OCI-M2 (cell line): ENCODE measurements at regions not wholly inside any gene's neighbourhood (a gene's known extent, or its start where the extent isn't known, plus 50 kb on each side); places are given as distances from the start of the nearest gene placed in this dataset.

Source experiments
- DNase-seq: peaks from one replicate; lab custom pipeline; 2025; ENCODE audit not compliant: unreplicated experiment; lab: John Stamatoyannopoulos, UW

DNA sequence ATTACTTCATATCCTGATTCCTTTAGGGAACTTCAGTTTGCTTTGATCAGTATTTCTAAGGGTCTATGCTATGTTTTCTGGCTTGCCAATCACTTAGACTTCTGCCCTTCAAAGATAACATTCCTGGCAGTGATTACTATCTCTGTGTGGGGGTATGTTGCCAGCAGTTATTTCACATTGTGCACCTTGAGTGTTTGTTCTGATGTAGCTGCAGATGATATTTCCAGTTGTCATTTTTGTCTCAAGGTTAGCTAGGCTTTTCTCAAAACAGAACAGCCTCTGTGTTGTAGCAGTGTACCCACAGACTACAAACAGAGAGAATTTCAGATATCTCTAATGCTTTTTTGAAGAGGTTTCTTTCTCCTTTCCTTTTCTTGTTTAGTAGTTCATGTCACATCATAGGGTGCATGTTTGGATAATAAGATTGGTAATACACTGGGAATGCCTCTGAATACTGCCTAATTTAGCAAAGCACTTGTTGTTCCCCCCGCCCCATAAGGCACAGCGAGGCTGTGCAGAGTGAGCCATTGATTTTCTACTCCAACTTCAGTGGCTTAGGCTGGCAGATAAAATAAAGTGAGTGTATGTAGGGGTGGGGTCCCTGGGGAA lies 134.7 kb upstream of the AGR3 start:
- no peak for DNase-seq

GRCh38 chr7:17019106-17019505 lies 137.3 kb upstream of the AGR3 start:
- no peak for DNase-seq

- DNase-seq, result no peak
These were observed 138.5 kb upstream of the AGR3 start for GRCh38 chr7:17020250-17020649.

- DNase-seq, result no peak
These were observed 139.4 kb upstream of the AGR3 start for GRCh38 chr7:17021205-17021604.

DNA sequence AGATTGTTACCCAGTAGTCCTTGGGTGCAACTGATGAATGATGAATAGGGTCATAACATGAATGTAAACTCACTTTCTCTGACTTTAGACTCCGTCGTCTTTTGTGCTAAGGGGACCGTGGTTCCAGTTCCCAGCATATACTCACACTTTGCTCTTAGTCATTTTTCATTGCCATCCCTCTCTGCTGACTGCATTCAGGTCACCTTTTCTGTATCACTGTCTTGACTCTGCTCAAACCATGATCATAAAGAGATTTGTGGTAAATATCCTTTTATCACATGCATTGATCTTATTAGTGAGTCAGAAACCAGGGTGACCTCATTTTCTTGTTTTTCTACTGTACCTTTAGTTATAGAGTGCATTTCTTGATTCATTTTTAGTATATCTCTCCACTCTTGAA lies 141.1 kb upstream of the AGR3 start:
- no peak for DNase-seq

GRCh38 chr7:17026269-17026668 lies 144.5 kb upstream of the AGR3 start:
- DNase-seq, result no peak

DNA sequence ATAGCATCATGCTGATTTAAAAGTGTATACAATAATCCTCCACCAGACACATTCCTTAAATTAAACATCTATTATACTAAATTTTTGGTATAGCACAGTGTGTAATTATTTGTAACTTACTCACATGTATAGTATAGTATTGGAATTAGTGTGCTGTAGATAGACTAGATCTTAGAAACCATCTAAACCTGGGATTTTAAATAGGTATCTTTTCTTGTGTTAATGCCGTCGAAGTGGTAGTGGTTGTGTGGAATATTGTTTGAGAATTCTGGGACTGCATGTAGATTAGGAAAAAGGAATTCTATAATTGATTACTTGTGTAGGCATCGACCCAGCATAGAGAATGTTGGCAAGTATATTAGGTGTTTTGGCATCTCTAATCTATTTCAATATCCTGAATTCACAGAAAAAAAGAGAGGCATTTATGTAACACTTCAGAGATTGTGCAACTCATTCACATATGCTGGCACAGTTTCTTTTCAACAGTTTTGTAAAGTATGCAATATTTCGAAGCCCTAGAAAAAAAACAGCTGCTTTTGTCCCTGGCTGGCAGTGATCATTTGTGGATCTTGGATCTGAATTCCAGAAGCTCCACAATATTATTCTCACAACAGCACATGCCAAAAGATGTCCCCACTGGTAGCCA lies 145.5 kb upstream of the AGR3 start:
- no peak for DNase-seq

DNA sequence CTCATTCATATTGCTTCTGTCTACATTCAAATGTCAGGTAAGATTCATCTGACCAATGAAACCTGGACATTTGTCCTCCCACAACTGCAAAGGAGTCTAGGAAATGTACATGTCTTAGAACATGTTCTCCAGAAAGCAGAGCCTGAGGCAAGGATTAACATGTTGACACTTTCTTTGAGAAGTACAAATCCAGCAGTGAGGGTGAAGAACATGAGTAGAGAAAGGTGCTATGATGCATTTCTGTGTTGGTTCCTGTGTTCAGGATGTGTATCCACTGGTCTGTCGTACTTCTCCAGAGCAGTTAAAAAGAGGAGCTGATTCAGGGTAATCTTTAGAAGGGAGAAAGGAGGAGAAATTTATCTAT lies 146.0 kb upstream of the AGR3 start:
- DNase-seq, result no peak

- no peak for DNase-seq
These were observed 147.4 kb upstream of the AGR3 start for GRCh38 chr7:17029150-17029549.

GRCh38 chr7:17030559-17030958 lies 148.8 kb upstream of the AGR3 start:
- no peak for DNase-seq

DNA sequence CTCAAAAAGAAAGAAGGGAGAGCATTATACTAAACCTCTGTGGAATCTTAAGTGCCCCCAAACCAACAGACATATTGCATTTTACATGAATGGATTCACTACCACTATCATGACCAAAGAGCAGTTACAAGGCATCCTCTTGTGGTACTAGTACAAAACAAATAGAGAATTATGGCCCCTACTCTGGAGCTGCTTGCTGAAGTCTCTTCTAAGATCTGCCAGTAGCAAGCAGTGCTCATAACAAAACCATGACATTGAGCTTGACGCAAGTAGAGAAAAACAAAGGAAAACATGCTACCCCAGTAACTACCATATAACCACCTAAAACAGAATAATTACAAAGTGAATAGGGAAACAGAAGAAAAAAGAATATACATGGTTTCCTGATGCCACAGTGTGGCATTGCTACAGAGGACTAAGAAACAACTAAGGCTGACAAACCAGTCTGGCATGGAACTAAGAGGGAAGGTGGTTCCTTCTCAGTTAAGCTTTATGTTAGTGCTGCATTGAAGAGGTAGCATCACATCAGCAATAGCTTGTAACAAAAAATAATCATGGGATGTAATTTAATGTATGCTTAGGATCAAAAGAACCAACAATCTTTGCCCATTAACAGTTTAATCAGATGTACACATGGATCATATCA lies 150.2 kb upstream of the AGR3 start:
- DNase-seq, result no peak

- no peak for DNase-seq
These were observed 151.5 kb upstream of the AGR3 start for GRCh38 chr7:17033245-17033644.

DNA sequence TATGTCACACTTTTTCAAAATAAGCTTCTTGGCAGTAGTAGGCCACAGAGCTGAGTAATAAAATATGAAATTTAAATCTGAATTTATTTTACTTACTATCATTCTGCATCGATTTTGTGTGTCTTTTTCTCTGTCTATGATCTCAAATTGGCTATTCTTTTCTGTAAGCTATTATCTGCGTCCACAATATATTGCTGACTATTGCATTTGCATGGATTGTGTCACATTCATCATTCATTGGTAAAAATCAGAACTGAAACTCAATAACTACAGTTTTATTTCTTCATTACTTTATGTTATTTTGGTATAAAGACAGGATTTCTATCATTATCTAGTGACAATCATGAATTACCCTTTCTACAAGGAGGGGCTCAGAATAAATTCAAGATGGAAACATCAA lies 154.8 kb upstream of the AGR3 start:
- DNase-seq, result no peak

GRCh38 chr7:17037356-17037755 lies 155.6 kb upstream of the AGR3 start:
- no peak for DNase-seq

DNA sequence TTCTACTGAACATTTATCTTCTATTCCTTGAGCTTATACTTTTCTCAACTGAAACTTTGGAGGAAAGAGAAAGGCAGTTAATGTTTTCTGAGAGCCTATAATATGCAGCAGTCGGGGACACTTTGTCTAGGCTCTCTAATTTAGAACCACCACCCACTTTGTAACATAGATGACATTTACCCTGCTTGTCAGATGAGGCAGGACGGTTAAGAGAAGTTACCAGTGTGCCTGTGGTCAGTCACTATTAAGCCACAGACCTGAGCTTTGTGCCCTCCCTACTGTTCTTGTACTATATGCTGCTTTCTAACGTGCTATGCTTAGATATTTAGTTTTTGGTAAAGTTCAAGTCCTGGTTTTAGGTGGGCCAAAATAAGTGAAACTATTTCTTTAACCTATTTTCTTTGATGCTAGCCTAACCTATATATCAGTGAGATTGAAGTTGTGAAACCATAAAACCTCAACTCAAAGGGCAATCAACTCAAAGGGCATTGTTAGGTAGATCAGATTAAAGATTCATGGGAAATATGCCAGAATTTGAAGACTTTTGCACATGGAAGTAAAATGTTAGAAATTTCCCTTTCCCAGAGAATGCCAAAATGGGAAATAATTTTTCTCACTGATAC lies 156.5 kb upstream of the AGR3 start:
- no peak for DNase-seq

- no peak for DNase-seq
These were observed 157.0 kb upstream of the AGR3 start for GRCh38 chr7:17038783-17039170.

DNA sequence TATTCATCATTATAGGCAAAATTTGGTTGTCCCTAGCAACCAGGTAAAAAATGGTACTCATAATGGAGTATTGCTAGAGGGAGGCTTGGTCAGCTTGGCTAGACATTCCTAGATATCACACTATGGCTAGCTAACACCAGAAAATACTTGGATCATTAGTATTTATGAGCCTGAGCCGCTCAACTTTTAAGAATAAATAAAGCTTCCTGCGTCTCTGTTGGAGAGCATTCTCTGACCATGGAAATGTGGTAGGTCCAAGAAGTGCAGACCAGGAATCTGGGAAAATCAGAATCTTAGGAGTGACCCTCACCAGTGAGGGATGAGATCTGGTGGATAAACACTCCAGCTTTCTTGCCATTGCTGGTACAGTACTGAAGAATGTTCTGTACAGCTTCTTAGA lies 157.6 kb upstream of the AGR3 start:
- no peak for DNase-seq

- DNase-seq, result no peak
These were observed 158.9 kb upstream of the AGR3 start for GRCh38 chr7:17040716-17041115.

- DNase-seq, result no peak
These were observed 159.5 kb upstream of the AGR3 start for GRCh38 chr7:17041324-17041723.

DNA sequence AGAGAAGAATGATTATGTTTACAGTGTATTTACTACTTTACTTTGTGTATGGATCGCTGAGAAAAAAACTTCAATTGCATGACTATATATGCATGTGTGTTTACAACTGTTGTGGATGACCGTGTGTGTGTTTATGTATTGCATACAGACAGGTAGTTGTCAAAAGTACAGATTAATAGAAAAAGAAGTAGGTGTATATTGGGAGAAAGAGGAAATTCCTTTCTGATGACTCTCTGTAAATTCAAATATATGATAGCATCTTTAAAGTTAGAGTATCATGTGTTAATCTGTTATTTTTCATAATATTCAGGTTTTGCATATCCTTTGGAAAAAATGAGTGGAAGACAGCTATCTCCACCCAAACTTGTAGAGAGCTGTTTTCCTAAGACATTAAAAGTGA lies 160.4 kb upstream of the AGR3 start:
- no peak for DNase-seq

- DNase-seq, result no peak
These were observed 161.5 kb upstream of the AGR3 start for GRCh38 chr7:17043012-17043877.
